ENCODE measurements at regions not wholly inside any gene's neighbourhood (a gene's known extent, or its start where the extent isn't known, plus 50 kb on each side); places are given as distances from the start of the nearest gene placed in this dataset.
"Not testable (repeated sequence)": the region's sequence is repeated elsewhere in the genome, so short reads cannot be mapped to it uniquely, and the experiment has no call there.

DNA sequence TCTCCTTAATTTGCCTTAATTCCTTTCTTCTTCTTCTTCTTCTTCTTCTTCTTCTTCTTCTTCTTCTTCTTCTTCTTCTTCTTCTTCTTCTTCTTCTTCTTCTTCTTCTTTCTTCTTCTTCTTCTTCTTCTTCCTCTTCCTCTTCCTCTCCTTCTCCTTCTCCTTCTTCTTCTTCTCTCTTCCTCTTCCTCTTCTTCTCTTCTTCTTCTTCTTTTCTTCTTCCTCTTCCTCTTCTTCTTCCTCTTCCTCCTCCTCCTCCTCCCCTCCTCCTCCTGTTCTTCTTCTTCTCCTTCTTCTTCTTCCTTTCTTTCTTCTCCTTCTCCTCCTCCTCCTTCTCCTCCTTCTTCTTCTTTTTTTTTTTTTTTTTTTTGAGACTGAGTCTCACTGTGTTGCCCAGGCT lies 62.0 kb upstream of the NKD1 start:
- BruUV-seq (replicated peaks); H3K4me3 ChIP-seq (replicated peaks in 1 of 3; ENCODE audit: insufficient read depth in 1 of 3, low read depth in 1 of 3, low read length in 3 of 3); H3K36me3 ChIP-seq (ENCODE audit: control insufficient read depth in 2 of 2, extremely low read depth in 1 of 2, insufficient read depth in 2 of 2, low read length in 2 of 2); H3K9ac ChIP-seq (replicated peaks; ENCODE audit: extremely low read depth, insufficient read depth, low read length); DNase-seq (ENCODE audit: low read depth, low spot score); H2AFZ ChIP-seq (ENCODE audit: low read depth, low read length); FAIRE-seq; dilution Hi-C loops (cut with MboI; ENCODE audit: extremely low pct_ligation_motif_present, low sequenced_read_pairs); POLR2A ChIA-PET; intact Hi-C loops (cut with micrococcal nuclease); CTCF ChIA-PET; H3K27me3 ChIP-seq (ENCODE audit: control insufficient read depth in 2 of 2, insufficient read depth in 2 of 2, low read length in 2 of 2); H3K9me1 ChIP-seq (replicated peaks; ENCODE audit: control insufficient read depth, extremely low read depth, insufficient read depth, low read length); H4K20me1 ChIP-seq (replicated peaks; ENCODE audit: control insufficient read depth, extremely low read depth, insufficient read depth, low read length); H3K27ac ChIP-seq (ENCODE audit: insufficient read depth, low read depth, low read length); H3K4me2 ChIP-seq (ENCODE audit: insufficient read depth, low read length); H3K9me3 ChIP-seq (replicated peaks; ENCODE audit: control insufficient read depth, insufficient read depth, low read length); H3K4me1 ChIP-seq (ENCODE audit: control insufficient read depth, extremely low read depth, insufficient read depth, low read length); H3K79me2 ChIP-seq (ENCODE audit: control insufficient read depth, insufficient read depth, low read length): not testable (repeated sequence)

- CTCF ChIA-PET = no interaction called here
- FAIRE-seq = no peak
- Histone ChIP-seq H3K4me3 (replicated peaks in 1 of 3; ENCODE audit: insufficient read depth in 1 of 3, low read depth in 1 of 3, low read length in 3 of 3) (no peak overlapping the region), H4K20me1 (replicated peaks; ENCODE audit: control insufficient read depth, extremely low read depth, insufficient read depth, low read length) (no peaks in the 10 kb centered on the region), H3K27me3 (ENCODE audit: control insufficient read depth in 2 of 2, insufficient read depth in 2 of 2, low read length in 2 of 2) (no peaks in the 10 kb centered on the region), H3K27ac (ENCODE audit: insufficient read depth, low read depth, low read length) (no peak overlapping the region), H3K9ac (replicated peaks; ENCODE audit: extremely low read depth, insufficient read depth, low read length) (no peak overlapping the region), H3K36me3 (ENCODE audit: control insufficient read depth in 2 of 2, extremely low read depth in 1 of 2, insufficient read depth in 2 of 2, low read length in 2 of 2) (no peaks in the 10 kb centered on the region), H3K4me2 (ENCODE audit: insufficient read depth, low read length) (no peak overlapping the region), H3K9me3 (replicated peaks; ENCODE audit: control insufficient read depth, insufficient read depth, low read length) (no peaks in the 10 kb centered on the region), H3K9me1 (replicated peaks; ENCODE audit: control insufficient read depth, extremely low read depth, insufficient read depth, low read length) (no peaks in the 10 kb centered on the region), H3K79me2 (ENCODE audit: control insufficient read depth, insufficient read depth, low read length) (no peaks in the 10 kb centered on the region), H2AFZ (ENCODE audit: low read depth, low read length) (no peak overlapping the region), H3K4me1 (ENCODE audit: control insufficient read depth, extremely low read depth, insufficient read depth, low read length) (no peaks in the 10 kb centered on the region)
- no peak for TF ChIP-seq POLR2A (IDR thresholded peaks at IDR 0.05; ENCODE audit: low read depth, low read length)
- no peak for TF ChIP-seq FOS (IDR thresholded peaks at IDR 0.05; ENCODE audit: borderline replicate concordance, insufficient read depth, low read length)
- TF ChIP-seq JUN (IDR thresholded peaks at IDR 0.05; ENCODE audit: borderline replicate concordance, insufficient read depth, insufficient read length, low read depth) = no peak
- no peak for TF ChIP-seq MYC (IDR thresholded peaks at IDR 0.05; ENCODE audit: low read depth, low read length)
- no peak for TF ChIP-seq CTCF (IDR thresholded peaks at IDR 0.05; ENCODE audit: extremely low read depth in 1 of 2, insufficient read depth in 1 of 2, low read depth in 1 of 2, low read length in 2 of 2)
- no peak for TF ChIP-seq MAX (IDR thresholded peaks at IDR 0.05; ENCODE audit: insufficient read depth, insufficient read length)
- TF ChIP-seq GATA2 (IDR thresholded peaks at IDR 0.05; ENCODE audit: insufficient read depth, insufficient read length, low read depth, low read length) = no peak
- no peak for TF ChIP-seq POLR2AphosphoS5 (IDR thresholded peaks at IDR 0.05; ENCODE audit: insufficient read depth, low read depth, low read length)
- TF ChIP-seq EZH2 (IDR thresholded peaks at IDR 0.05; ENCODE audit: borderline replicate concordance, low read depth, low read length, severe bottlenecking) = no peak
- dilution Hi-C loops (cut with MboI; ENCODE audit: extremely low pct_ligation_motif_present, low sequenced_read_pairs) = no loop called here
- DNase-seq (ENCODE audit: low read depth, low spot score) = no peak
- no TSS peak for BruUV-seq (replicated peaks)
- intact Hi-C loops (cut with micrococcal nuclease) = no loop called here
- POLR2A ChIA-PET = no interaction called here
These were observed 63.0 kb upstream of the NKD1 start for GRCh38 chr16:50485232-50485631.
